ENCODE measurements at regions not wholly inside any gene's neighbourhood (a gene's known extent, or its start where the extent isn't known, plus 50 kb on each side); places are given as distances from the start of the nearest gene placed in this dataset.

DNA sequence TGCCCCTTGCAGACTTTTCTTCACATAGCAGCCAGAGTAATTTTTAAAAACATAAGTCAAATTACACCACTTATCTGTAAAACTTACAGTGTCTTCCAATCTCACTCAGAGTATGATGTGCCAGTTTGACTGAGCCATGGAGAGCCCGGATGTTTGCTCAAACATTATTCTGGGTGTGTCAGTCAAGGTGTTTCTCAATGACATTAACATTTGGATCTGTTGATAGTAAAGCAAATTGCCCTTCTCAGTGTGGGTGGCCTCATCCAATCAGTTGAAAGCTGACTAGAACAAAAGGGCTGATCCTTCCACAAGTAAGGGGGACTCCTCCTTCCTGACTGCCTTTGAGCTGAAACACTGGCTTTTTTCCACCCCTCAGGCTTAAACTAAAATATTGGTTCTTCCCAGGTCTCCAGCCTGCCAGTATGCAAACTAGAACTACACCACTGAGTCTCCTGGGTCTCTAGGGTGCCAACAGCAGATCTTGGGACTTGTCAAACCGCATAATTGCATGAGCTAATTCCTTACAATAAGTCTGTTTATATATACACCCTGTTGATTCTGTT lies 157.9 kb upstream of the CTTNBP2NL start:
- DNase-seq (ENCODE audit: low spot score): no peak
- H3K27ac ChIP-seq: no peak overlapping the region
- ChIA-PET CTCF (no interaction called here), POLR2A (ENCODE audit: low non-redundant PET) (no interaction called here)
- TF ChIP-seq, protein P1, sequence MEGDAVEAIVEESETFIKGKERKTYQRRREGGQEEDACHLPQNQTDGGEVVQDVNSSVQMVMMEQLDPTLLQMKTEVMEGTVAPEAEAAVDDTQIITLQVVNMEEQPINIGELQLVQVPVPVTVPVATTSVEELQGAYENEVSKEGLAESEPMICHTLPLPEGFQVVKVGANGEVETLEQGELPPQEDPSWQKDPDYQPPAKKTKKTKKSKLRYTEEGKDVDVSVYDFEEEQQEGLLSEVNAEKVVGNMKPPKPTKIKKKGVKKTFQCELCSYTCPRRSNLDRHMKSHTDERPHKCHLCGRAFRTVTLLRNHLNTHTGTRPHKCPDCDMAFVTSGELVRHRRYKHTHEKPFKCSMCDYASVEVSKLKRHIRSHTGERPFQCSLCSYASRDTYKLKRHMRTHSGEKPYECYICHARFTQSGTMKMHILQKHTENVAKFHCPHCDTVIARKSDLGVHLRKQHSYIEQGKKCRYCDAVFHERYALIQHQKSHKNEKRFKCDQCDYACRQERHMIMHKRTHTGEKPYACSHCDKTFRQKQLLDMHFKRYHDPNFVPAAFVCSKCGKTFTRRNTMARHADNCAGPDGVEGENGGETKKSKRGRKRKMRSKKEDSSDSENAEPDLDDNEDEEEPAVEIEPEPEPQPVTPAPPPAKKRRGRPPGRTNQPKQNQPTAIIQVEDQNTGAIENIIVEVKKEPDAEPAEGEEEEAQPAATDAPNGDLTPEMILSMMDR (conservative IDR thresholded peaks at IDR 0.05; ENCODE audit: low read depth): no peak

DNA sequence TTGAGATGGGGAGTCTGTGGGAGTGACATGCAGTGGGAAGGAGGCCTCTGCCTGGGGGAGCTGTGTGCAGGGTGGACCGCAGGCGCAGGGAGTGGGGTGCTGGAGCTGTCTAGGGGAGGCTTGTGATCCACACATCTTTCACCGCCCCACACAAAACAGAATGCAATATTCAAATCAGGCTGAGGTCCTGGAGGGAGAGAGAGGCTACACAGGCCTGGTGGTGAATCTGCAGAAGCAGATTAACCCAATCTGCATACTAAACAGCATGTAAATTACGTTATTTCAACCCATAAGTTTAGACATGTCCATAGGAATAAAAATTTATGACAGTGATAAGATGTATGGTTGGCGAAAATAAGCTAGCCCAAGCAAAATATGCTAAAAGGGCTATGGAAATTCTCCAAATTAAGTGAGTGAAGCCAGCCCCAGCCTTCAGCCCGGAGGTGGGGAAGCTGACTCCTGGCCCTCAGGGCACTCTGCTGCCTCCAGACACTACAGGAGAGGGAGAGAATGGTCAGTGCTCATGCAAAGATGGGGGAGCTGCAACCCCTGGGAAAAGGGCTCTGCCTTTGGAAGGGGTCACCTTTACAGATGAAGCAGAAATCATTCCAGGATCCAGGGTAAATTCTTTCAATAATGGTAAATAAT lies 156.2 kb upstream of the CTTNBP2NL start:
- DNase-seq (ENCODE audit: low spot score): no peak
- TF ChIP-seq, protein P1 (conservative IDR thresholded peaks at IDR 0.05; ENCODE audit: low read depth): no peak
- ChIA-PET CTCF (no interaction called here), POLR2A (ENCODE audit: low non-redundant PET) (no interaction called here)
- H3K27ac ChIP-seq: no peak overlapping the region

DNA sequence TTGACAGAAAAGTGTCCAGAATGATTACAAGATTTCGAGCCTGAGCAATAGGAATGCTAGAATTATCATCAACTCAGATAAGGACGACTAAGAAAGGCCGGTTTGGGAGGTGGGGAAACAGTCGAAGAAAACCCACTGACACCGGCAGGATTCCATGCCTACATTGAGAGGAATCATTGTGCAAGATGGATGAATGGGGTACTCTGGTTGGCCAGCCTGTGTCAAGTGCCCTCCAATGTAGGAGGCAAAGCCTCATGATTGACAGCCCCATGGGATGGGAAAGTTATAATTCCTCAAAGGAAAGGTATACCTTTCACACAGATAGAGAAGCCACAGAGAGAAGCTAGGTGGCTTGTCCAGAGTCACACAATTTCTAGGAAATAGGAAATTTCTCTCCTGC lies 153.5 kb upstream of the CTTNBP2NL start:
- ChIA-PET POLR2A (ENCODE audit: low non-redundant PET) (no interaction called here), CTCF (no interaction called here)
- no peak overlapping the region for H3K27ac ChIP-seq
- DNase-seq (ENCODE audit: low spot score): no peak
- TF ChIP-seq, protein P1 (conservative IDR thresholded peaks at IDR 0.05; ENCODE audit: low read depth): no peak

DNA sequence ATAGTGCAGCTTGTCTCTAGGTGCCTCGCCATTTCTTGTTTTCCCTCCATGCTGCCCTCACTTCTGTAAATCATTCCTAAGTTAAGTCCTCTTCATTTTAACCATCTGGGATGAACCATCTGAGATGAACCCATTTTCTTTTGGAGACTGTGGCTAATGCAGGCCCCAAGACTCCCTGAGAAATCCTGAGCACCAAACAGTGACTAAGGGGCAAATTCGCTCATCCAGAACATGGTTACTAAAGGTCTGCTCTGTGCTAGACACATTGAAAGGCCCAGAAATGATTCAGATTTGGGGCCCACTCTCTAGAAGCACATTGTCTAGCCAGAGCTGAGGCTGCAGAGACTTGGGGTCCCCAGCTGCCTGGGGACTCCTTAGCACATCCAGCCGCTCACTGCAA lies 151.9 kb upstream of the CTTNBP2NL start:
- no peak for DNase-seq (ENCODE audit: low spot score)
- ChIA-PET CTCF (no interaction called here), POLR2A (ENCODE audit: low non-redundant PET) (no interaction called here)
- H3K27ac ChIP-seq: no peak overlapping the region
- TF ChIP-seq, protein P1 (conservative IDR thresholded peaks at IDR 0.05; ENCODE audit: low read depth): no peak

DNA sequence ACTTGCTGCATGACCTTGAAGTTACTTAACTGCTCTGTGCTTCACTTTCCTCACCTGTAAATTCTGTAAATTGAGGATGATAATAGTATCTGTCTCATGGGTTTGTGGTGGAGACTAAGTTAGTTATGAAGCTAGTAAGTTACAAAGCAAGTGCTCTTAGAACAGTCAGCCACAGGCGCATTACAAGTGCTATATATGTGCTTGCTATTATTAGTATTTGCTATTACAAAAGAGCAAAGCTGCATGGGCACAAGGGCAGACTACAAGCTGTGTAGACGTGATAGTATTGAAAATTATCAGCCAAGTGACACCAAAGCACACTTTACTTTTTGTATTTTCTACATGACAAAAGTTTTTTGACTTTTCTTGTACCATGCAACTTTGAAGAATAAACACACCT lies 150.9 kb upstream of the CTTNBP2NL start:
- ChIA-PET POLR2A (ENCODE audit: low non-redundant PET) (no interaction called here), CTCF (interaction anchor here (0.6 kb wide), 1 partner anchor 350 kb away, joined by 3 read pairs; no protein-coding TSS in a partner anchor)
- TF ChIP-seq, protein P1 (conservative IDR thresholded peaks at IDR 0.05; ENCODE audit: low read depth): no peak
- no peak overlapping the region for H3K27ac ChIP-seq
- DNase-seq (ENCODE audit: low spot score): no peak

DNA sequence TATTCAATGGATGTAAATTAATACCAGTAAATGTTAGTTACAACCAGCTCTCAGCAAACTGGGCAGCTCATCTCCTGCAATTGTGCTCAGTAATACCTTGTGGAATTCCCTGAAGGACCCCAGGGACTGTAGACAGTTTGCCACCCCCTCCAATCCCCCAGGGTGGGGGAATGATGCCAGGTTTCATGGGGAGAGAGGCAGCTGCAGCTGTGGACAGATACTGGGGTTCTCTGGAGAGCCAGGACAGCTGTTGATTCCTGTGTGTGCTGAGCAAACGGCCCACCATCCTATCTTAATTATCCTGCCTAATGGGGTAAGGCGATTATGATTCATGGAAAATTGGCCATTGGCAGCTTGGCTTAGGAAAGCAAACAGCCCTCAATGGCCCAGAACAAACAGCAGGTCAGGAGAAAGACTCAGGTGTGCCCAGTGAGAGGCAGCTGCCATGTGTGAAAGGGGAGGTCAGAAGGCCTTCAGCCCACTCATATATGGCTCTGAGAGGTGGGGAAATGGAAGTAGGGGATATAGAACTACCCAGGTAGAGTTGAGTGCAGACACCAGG lies 148.9 kb upstream of the CTTNBP2NL start:
- POLR2A ChIA-PET (ENCODE audit: low non-redundant PET): no interaction called here
- TF ChIP-seq, protein P1 (conservative IDR thresholded peaks at IDR 0.05; ENCODE audit: low read depth): no peak
- CTCF ChIA-PET: no interaction called here
- no peak overlapping the region for H3K27ac ChIP-seq
- no peak for DNase-seq (ENCODE audit: low spot score)

All from RWPE1 (cell line).